ENCODE measurements at regions not wholly inside any gene's neighbourhood (a gene's known extent, or its start where the extent isn't known, plus 50 kb on each side); places are given as distances from the start of the nearest gene placed in this dataset.
A peak's percentile ranks its signal among the peaks of the same experiment; 100 is the strongest.

DNA sequence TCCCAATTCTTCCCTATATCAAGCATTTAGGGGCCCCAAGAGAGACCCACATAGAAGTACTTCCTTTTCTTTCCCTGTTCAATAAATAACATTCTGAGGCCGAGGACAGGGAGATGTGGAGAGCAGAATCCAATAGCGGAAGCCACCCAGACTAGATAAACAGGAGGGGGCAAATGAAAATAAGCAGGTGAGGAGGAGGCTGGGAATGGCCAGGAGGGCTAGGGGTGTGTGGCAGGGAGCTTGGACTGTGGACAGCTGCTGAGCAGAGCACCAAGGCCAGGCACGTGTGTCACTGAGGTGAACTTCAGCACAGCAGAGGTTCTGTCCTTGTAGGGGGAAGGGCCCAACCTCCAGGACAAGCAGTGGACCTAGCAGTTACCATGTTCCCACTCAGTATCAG lies 339.2 kb downstream of the FOXA2 start (continued):
- TF ChIP-seq HDAC2 (CRISPR knock-in tag; IDR thresholded peaks at IDR 0.05), result peak; percentile 64
- TF ChIP-seq ZNF160 (CRISPR knock-in tag; IDR thresholded peaks at IDR 0.05), result no peak
- TF ChIP-seq NR3C1 (CRISPR knock-in tag; IDR thresholded peaks at IDR 0.05), result no peak
- TF ChIP-seq ZNF274 (CRISPR knock-in tag; IDR thresholded peaks at IDR 0.05), result no peak
- TF ChIP-seq ZFP41 (CRISPR knock-in tag; IDR thresholded peaks at IDR 0.05; ENCODE audit: borderline replicate concordance), result no peak
- TF ChIP-seq ARNTL (CRISPR knock-in tag; IDR thresholded peaks at IDR 0.05), result peak; percentile 93
- TF ChIP-seq, protein P1, sequence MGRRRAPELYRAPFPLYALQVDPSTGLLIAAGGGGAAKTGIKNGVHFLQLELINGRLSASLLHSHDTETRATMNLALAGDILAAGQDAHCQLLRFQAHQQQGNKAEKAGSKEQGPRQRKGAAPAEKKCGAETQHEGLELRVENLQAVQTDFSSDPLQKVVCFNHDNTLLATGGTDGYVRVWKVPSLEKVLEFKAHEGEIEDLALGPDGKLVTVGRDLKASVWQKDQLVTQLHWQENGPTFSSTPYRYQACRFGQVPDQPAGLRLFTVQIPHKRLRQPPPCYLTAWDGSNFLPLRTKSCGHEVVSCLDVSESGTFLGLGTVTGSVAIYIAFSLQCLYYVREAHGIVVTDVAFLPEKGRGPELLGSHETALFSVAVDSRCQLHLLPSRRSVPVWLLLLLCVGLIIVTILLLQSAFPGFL (CRISPR knock-in tag; IDR thresholded peaks at IDR 0.05), result no peak
- TF ChIP-seq ZNF546 (CRISPR knock-in tag; conservative IDR thresholded peaks at IDR 0.05), result no peak
- TF ChIP-seq, protein P2, sequence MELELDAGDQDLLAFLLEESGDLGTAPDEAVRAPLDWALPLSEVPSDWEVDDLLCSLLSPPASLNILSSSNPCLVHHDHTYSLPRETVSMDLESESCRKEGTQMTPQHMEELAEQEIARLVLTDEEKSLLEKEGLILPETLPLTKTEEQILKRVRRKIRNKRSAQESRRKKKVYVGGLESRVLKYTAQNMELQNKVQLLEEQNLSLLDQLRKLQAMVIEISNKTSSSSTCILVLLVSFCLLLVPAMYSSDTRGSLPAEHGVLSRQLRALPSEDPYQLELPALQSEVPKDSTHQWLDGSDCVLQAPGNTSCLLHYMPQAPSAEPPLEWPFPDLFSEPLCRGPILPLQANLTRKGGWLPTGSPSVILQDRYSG (CRISPR knock-in tag; IDR thresholded peaks at IDR 0.05), result no peak
- TF ChIP-seq, protein P3, sequence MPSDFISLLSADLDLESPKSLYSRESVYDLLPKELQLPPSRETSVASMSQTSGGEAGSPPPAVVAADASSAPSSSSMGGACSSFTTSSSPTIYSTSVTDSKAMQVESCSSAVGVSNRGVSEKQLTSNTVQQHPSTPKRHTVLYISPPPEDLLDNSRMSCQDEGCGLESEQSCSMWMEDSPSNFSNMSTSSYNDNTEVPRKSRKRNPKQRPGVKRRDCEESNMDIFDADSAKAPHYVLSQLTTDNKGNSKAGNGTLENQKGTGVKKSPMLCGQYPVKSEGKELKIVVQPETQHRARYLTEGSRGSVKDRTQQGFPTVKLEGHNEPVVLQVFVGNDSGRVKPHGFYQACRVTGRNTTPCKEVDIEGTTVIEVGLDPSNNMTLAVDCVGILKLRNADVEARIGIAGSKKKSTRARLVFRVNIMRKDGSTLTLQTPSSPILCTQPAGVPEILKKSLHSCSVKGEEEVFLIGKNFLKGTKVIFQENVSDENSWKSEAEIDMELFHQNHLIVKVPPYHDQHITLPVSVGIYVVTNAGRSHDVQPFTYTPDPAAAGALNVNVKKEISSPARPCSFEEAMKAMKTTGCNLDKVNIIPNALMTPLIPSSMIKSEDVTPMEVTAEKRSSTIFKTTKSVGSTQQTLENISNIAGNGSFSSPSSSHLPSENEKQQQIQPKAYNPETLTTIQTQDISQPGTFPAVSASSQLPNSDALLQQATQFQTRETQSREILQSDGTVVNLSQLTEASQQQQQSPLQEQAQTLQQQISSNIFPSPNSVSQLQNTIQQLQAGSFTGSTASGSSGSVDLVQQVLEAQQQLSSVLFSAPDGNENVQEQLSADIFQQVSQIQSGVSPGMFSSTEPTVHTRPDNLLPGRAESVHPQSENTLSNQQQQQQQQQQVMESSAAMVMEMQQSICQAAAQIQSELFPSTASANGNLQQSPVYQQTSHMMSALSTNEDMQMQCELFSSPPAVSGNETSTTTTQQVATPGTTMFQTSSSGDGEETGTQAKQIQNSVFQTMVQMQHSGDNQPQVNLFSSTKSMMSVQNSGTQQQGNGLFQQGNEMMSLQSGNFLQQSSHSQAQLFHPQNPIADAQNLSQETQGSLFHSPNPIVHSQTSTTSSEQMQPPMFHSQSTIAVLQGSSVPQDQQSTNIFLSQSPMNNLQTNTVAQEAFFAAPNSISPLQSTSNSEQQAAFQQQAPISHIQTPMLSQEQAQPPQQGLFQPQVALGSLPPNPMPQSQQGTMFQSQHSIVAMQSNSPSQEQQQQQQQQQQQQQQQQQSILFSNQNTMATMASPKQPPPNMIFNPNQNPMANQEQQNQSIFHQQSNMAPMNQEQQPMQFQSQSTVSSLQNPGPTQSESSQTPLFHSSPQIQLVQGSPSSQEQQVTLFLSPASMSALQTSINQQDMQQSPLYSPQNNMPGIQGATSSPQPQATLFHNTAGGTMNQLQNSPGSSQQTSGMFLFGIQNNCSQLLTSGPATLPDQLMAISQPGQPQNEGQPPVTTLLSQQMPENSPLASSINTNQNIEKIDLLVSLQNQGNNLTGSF (CRISPR knock-in tag; IDR thresholded peaks at IDR 0.05), result no peak
- TF ChIP-seq, protein P4, sequence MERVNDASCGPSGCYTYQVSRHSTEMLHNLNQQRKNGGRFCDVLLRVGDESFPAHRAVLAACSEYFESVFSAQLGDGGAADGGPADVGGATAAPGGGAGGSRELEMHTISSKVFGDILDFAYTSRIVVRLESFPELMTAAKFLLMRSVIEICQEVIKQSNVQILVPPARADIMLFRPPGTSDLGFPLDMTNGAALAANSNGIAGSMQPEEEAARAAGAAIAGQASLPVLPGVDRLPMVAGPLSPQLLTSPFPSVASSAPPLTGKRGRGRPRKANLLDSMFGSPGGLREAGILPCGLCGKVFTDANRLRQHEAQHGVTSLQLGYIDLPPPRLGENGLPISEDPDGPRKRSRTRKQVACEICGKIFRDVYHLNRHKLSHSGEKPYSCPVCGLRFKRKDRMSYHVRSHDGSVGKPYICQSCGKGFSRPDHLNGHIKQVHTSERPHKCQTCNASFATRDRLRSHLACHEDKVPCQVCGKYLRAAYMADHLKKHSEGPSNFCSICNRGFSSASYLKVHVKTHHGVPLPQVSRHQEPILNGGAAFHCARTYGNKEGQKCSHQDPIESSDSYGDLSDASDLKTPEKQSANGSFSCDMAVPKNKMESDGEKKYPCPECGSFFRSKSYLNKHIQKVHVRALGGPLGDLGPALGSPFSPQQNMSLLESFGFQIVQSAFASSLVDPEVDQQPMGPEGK (CRISPR knock-in tag; IDR thresholded peaks at IDR 0.05), result peak; percentile 45; the same call in 1 of the 2 replicates
- TF ChIP-seq, protein P5, sequence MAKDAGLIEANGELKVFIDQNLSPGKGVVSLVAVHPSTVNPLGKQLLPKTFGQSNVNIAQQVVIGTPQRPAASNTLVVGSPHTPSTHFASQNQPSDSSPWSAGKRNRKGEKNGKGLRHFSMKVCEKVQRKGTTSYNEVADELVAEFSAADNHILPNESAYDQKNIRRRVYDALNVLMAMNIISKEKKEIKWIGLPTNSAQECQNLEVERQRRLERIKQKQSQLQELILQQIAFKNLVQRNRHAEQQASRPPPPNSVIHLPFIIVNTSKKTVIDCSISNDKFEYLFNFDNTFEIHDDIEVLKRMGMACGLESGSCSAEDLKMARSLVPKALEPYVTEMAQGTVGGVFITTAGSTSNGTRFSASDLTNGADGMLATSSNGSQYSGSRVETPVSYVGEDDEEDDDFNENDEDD (CRISPR knock-in tag; IDR thresholded peaks at IDR 0.05; ENCODE audit: borderline replicate concordance), result peak; percentile 57; the same call in 1 of the 2 replicates
- no peak; the same call in 1 of the 2 replicates for TF ChIP-seq ZBTB38 (CRISPR knock-in tag; IDR thresholded peaks at IDR 0.05)
- TF ChIP-seq, protein P6, sequence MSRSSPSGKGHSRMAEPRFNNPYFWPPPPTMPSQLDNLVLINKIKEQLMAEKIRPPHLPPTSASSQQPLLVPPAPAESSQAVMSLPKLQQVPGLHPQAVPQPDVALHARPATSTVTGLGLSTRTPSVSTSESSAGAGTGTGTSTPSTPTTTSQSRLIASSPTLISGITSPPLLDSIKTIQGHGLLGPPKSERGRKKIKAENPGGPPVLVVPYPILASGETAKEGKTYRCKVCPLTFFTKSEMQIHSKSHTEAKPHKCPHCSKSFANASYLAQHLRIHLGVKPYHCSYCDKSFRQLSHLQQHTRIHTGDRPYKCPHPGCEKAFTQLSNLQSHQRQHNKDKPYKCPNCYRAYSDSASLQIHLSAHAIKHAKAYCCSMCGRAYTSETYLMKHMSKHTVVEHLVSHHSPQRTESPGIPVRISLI (CRISPR knock-in tag; IDR thresholded peaks at IDR 0.05; ENCODE audit: borderline replicate concordance), result 0 out of 2 replicates have a peak, but pooled peaks have one; percentile 4
- TF ChIP-seq ESRRA (CRISPR knock-in tag; IDR thresholded peaks at IDR 0.05; ENCODE audit: low read depth), result peak; percentile 88

Data from HepG2 (cell line).